Breast epithelium (tissue), 3 donors: ENCODE measurements at regions not wholly inside any gene's neighbourhood (a gene's known extent, or its start where the extent isn't known, plus 50 kb on each side); places are given as distances from the start of the nearest gene placed in this dataset.

Experiments used
- POLR2A ChIP-seq: fragments of 450-650 bp; IDR thresholded peaks from one replicate; pipeline ENCODE4 v1.6.1; 2016; ENCODE audit warnings: antibody characterized with exemption, mild to moderate bottlenecking, moderate library complexity
- POLR2AphosphoS5 ChIP-seq, 3 donors: sonication (generic); formaldehyde crosslinking; IDR thresholded peaks; one replicate each; pipeline ENCODE4 v1.6.1; 2017; ENCODE audit warnings: antibody characterized with exemption in 3 of 3
- TF ChIP-seq, protein P1 (sequence below), 3 donors: fragments of 450-650 bp; IDR thresholded peaks; one replicate each; pipeline ENCODE4 v1.5.1; 2016 to 2017; ENCODE audit warnings: antibody characterized with exemption in 3 of 3, mild to moderate bottlenecking in 3 of 3, moderate library complexity in 3 of 3

DNA sequence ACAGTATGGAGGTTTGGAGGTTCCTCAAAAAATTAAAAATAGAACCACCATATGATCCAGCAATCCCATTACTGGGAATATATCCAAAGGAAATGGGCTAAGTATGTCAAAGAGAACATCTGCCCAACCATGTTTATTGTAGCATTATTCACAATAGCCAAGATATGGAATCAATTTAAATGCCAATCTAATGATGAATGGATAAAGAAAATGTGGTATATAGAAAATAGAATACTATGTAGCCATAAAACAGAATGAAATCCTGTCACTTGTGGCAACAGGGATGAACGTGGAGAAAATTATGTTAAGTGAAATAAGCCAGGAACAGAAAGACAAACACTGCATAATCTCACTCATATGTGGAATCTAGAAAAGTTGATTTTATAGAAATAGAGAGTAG, 201.7 kb upstream of the AJAP1 start:
- TF ChIP-seq, protein P1, sequence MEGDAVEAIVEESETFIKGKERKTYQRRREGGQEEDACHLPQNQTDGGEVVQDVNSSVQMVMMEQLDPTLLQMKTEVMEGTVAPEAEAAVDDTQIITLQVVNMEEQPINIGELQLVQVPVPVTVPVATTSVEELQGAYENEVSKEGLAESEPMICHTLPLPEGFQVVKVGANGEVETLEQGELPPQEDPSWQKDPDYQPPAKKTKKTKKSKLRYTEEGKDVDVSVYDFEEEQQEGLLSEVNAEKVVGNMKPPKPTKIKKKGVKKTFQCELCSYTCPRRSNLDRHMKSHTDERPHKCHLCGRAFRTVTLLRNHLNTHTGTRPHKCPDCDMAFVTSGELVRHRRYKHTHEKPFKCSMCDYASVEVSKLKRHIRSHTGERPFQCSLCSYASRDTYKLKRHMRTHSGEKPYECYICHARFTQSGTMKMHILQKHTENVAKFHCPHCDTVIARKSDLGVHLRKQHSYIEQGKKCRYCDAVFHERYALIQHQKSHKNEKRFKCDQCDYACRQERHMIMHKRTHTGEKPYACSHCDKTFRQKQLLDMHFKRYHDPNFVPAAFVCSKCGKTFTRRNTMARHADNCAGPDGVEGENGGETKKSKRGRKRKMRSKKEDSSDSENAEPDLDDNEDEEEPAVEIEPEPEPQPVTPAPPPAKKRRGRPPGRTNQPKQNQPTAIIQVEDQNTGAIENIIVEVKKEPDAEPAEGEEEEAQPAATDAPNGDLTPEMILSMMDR (IDR thresholded peaks at IDR 0.05), result no peak
- no peak for TF ChIP-seq POLR2AphosphoS5 (IDR thresholded peaks at IDR 0.05)
- TF ChIP-seq POLR2A, result no peak
